Spleen (tissue), 7 donors: ENCODE measurements at regions not wholly inside any gene's neighbourhood (a gene's known extent, or its start where the extent isn't known, plus 50 kb on each side); places are given as distances from the start of the nearest gene placed in this dataset.

Experiments
- POLR2A ChIP-seq, 3 donors: fragments of 450-650 bp; IDR thresholded peaks; one replicate each; pipeline ENCODE4 v1.5.1; 2017; ENCODE audit warnings: antibody characterized with exemption in 3 of 3, mild to moderate bottlenecking in 1 of 3
- TF ChIP-seq, protein P1 (sequence below), 11 experiments: fragments of 200-600 bp in 7 of 11; fragments of 450-650 bp in 4 of 11; sonication (generic) in 4 of 11; IDR thresholded peaks in 8 of 11; conservative IDR thresholded peaks in 3 of 11; 1 replicate in 7 of 11; 2 replicates in 4 of 11; pipeline versions ENCODE4 v1.4.0 to v1.8.0; 2016 to 2021; ENCODE audit warnings: antibody characterized with exemption in 11 of 11, inconsistent platforms in 4 of 11, mild to moderate bottlenecking in 1 of 11
- donor health status: DM: no; HTN: no; CAD: no; lungs with moderate emphysema.
- donor health status: DM: no; HTN: no; CAD: no.
- donor health status: DM: no; HTN: no; CAD: no.

DNA sequence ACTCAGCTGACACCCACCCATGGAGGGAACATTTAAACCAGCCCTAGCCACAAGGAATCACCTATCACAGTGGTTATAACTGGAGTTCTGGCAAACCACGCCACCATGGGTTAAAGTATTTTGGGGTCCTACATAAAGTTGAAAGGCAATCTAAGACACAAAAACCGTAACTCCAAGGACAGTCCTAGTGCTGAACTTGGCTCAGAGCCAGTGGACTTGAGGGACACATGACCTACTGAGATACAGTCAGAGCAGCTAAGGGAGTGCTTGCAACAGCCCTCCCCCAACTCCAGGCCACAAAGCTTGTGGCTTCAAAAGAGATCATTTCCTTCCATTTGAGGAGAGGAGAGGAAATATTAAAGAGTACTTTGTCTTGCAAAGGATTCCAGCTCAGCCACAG, 300.5 kb downstream of the FGF13 start:
- TF ChIP-seq, protein P1, sequence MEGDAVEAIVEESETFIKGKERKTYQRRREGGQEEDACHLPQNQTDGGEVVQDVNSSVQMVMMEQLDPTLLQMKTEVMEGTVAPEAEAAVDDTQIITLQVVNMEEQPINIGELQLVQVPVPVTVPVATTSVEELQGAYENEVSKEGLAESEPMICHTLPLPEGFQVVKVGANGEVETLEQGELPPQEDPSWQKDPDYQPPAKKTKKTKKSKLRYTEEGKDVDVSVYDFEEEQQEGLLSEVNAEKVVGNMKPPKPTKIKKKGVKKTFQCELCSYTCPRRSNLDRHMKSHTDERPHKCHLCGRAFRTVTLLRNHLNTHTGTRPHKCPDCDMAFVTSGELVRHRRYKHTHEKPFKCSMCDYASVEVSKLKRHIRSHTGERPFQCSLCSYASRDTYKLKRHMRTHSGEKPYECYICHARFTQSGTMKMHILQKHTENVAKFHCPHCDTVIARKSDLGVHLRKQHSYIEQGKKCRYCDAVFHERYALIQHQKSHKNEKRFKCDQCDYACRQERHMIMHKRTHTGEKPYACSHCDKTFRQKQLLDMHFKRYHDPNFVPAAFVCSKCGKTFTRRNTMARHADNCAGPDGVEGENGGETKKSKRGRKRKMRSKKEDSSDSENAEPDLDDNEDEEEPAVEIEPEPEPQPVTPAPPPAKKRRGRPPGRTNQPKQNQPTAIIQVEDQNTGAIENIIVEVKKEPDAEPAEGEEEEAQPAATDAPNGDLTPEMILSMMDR (IDR thresholded peaks at IDR 0.05 in 8 of 11, conservative IDR thresholded peaks at IDR 0.05 in 3 of 11) = no peak
- no peak for TF ChIP-seq POLR2A (IDR thresholded peaks at IDR 0.05)
